SK-N-SH treated with all-trans-retinoic acid at 6 μM for 48 hours (cell line): ENCODE measurements at regions not wholly inside any gene's neighbourhood (a gene's known extent, or its start where the extent isn't known, plus 50 kb on each side); places are given as distances from the start of the nearest gene placed in this dataset.

ENCODE experiments used
- GLIS3 ChIP-seq: fragments of 250-450 bp; sonication (Bioruptor Pico); IDR thresholded peaks from 2 replicates; pipeline ENCODE4 v1.5.0; 2020; ENCODE audit warnings: mild to moderate bottlenecking, moderate library complexity
- PATZ1 ChIP-seq: fragments of 250-450 bp; sonication (Bioruptor Pico); IDR thresholded peaks from 2 replicates; pipeline ENCODE4 v1.8.0; 2020; ENCODE audit warnings: mild to moderate bottlenecking, moderate library complexity, borderline replicate concordance

- TF ChIP-seq GLIS3 (CRISPR knock-in tag), result no peak
- no peak for TF ChIP-seq PATZ1 (CRISPR knock-in tag)
These were observed 1322.3 kb upstream of the SEL1L start for GRCh38 chr14:82855912-82856391.
